Activated CD4-positive, alpha-beta T cell treated with anti-CD3 and anti-CD28 coated beads, Interleukin-2, amount 10 ng/mL, durations not matched to agents 7 days and 5 days (primary cell): ENCODE measurements at regions not wholly inside any gene's neighbourhood (a gene's known extent, or its start where the extent isn't known, plus 50 kb on each side); places are given as distances from the start of the nearest gene placed in this dataset.

Experiments
- CTCF ChIA-PET: fragments of 350-600 bp; sonication (Branson Sonifier 250); formaldehyde crosslinking; loops from one replicate; lab custom pipeline; 2021; ENCODE audit warnings: antibody characterized with exemption; lab: Charles Lee
- POLR2A ChIA-PET: fragments of 350-600 bp; sonication (Branson Sonifier 250); formaldehyde crosslinking; loops from one replicate; lab custom pipeline; 2021; ENCODE audit warnings: antibody characterized with exemption; lab: Charles Lee
- DNase-seq: peaks from one replicate; pipeline ENCODE4 v3.0.0-alpha.2; 2020
- H3K27ac Mint-ChIP-seq: one replicate; pipeline ENCODE4 v1.8.0; 2021; ENCODE audit warnings: mild to moderate bottlenecking, moderate library complexity, mixed read lengths
- H3K27me3 Mint-ChIP-seq: one replicate; pipeline ENCODE4 v1.8.0; 2021; ENCODE audit warnings: mixed read lengths
- H3K36me3 Mint-ChIP-seq: one replicate; pipeline ENCODE4 v1.8.0; 2021; ENCODE audit warnings: low read depth, mixed read lengths
- H3K4me1 Mint-ChIP-seq: one replicate; pipeline ENCODE4 v1.8.0; 2021; ENCODE audit warnings: mixed read lengths
- H3K4me3 Mint-ChIP-seq: one replicate; pipeline ENCODE4 v1.8.0; 2021; ENCODE audit warnings: mild to moderate bottlenecking, moderate library complexity, mixed read lengths
- H3K9me3 Mint-ChIP-seq: one replicate; pipeline ENCODE4 v1.8.0; 2021; ENCODE audit warnings: mixed read lengths

GRCh38 chr4:82201805-82202641 is 171.8 kb downstream of the HNRNPD start:
- H3K9me3 Mint-ChIP-seq, result no peaks in the 10 kb centered on the region
- no peaks in the 10 kb centered on the region for H3K36me3 Mint-ChIP-seq
- ChIA-PET CTCF (interaction anchor here (0.6 kb wide), 1 partner anchor 10 kb away, joined by 3 read pairs; no protein-coding TSS in a partner anchor), POLR2A (no interaction called here)
- H3K27ac Mint-ChIP-seq, result no peak overlapping the region
- H3K4me3 Mint-ChIP-seq, result no peak overlapping the region
- H3K27me3 Mint-ChIP-seq, result peaks cover 18% of the 10 kb centered on the region
- H3K4me1 Mint-ChIP-seq, result peaks cover 3% of the 10 kb centered on the region
- DNase-seq, result peak; percentile 62

GRCh38 chr4:82201303-82201702 is 172.5 kb downstream of the HNRNPD start:
- Mint-ChIP-seq H3K27ac (peak overlapping the region; percentile 52), H3K9me3 (no peaks in the 10 kb centered on the region), H3K36me3 (no peaks in the 10 kb centered on the region), H3K4me3 (no peak overlapping the region), H3K4me1 (peaks cover 3% of the 10 kb centered on the region), H3K27me3 (peaks cover 14% of the 10 kb centered on the region)
- ChIA-PET POLR2A (no interaction called here), CTCF (interaction anchor here (0.6 kb wide), 1 partner anchor 10 kb away, joined by 3 read pairs; no protein-coding TSS in a partner anchor)
- DNase-seq, result no peak

GRCh38 chr4:82200046-82200445 is 173.7 kb downstream of the HNRNPD start:
- H3K4me1 Mint-ChIP-seq, result peaks cover 3% of the 10 kb centered on the region
- H3K27ac Mint-ChIP-seq, result no peak overlapping the region
- POLR2A ChIA-PET, result no interaction called here
- no peak for DNase-seq
- H3K4me3 Mint-ChIP-seq, result no peak overlapping the region
- CTCF ChIA-PET, result no interaction called here
- H3K36me3 Mint-ChIP-seq, result no peaks in the 10 kb centered on the region
- no peaks in the 10 kb centered on the region for H3K9me3 Mint-ChIP-seq
- H3K27me3 Mint-ChIP-seq, result peaks cover 10% of the 10 kb centered on the region

GRCh38 chr4:82194329-82194728 is 179.5 kb downstream of the HNRNPD start:
- Mint-ChIP-seq H3K4me3 (no peak overlapping the region), H3K27me3 (no peaks in the 10 kb centered on the region), H3K36me3 (no peaks in the 10 kb centered on the region), H3K9me3 (no peaks in the 10 kb centered on the region), H3K4me1 (no peaks in the 10 kb centered on the region), H3K27ac (no peak overlapping the region)
- DNase-seq, result no peak
- POLR2A ChIA-PET, result no interaction called here
- CTCF ChIA-PET, result no interaction called here

GRCh38 chr4:82192017-82192673 is 181.6 kb downstream of the HNRNPD start:
- Mint-ChIP-seq H3K9me3 (peaks cover 5% of the 10 kb centered on the region), H3K27me3 (no peaks in the 10 kb centered on the region), H3K4me1 (no peaks in the 10 kb centered on the region), H3K4me3 (no peak overlapping the region), H3K36me3 (no peaks in the 10 kb centered on the region), H3K27ac (no peak overlapping the region)
- CTCF ChIA-PET, result no interaction called here
- DNase-seq, result no peak
- POLR2A ChIA-PET, result interaction anchor here (0.5 kb wide), 1 partner anchor 492 kb away, joined by 3 read pairs; no protein-coding TSS in a partner anchor

- ChIA-PET POLR2A (no interaction called here), CTCF (no interaction called here)
- H3K27me3 Mint-ChIP-seq, result no peaks in the 10 kb centered on the region
- H3K27ac Mint-ChIP-seq, result no peak overlapping the region
- no peak for DNase-seq
- no peak overlapping the region for H3K4me3 Mint-ChIP-seq
- H3K4me1 Mint-ChIP-seq, result no peaks in the 10 kb centered on the region
- no peaks in the 10 kb centered on the region for H3K36me3 Mint-ChIP-seq
- H3K9me3 Mint-ChIP-seq, result peaks cover 2% of the 10 kb centered on the region
Measured at GRCh38 chr4:82181789-82182188, 192.0 kb downstream of the HNRNPD start.

GRCh38 chr4:82172186-82172585 is 201.6 kb downstream of the HNRNPD start:
- DNase-seq, result no peak
- Mint-ChIP-seq H3K36me3 (no peaks in the 10 kb centered on the region), H3K4me3 (no peak overlapping the region), H3K4me1 (no peaks in the 10 kb centered on the region), H3K27me3 (no peaks in the 10 kb centered on the region), H3K27ac (no peak overlapping the region), H3K9me3 (peaks cover 2% of the 10 kb centered on the region)
- POLR2A ChIA-PET, result no interaction called here
- CTCF ChIA-PET, result interaction anchor here (1.1 kb wide), 1 partner anchor 34 kb away, joined by 3 read pairs; no protein-coding TSS in a partner anchor

GRCh38 chr4:82171531-82172155 is 202.1 kb downstream of the HNRNPD start:
- H3K4me1 Mint-ChIP-seq, result no peaks in the 10 kb centered on the region
- H3K36me3 Mint-ChIP-seq, result no peaks in the 10 kb centered on the region
- ChIA-PET POLR2A (no interaction called here), CTCF (no interaction called here)
- H3K27me3 Mint-ChIP-seq, result no peaks in the 10 kb centered on the region
- peaks cover 2% of the 10 kb centered on the region for H3K9me3 Mint-ChIP-seq
- no peak overlapping the region for H3K27ac Mint-ChIP-seq
- DNase-seq, result no peak
- no peak overlapping the region for H3K4me3 Mint-ChIP-seq

- ChIA-PET POLR2A (no interaction called here), CTCF (no interaction called here)
- peaks cover 3% of the 10 kb centered on the region for H3K4me1 Mint-ChIP-seq
- peaks cover 14% of the 10 kb centered on the region for H3K9me3 Mint-ChIP-seq
- no peak for DNase-seq
- no peaks in the 10 kb centered on the region for H3K27me3 Mint-ChIP-seq
- H3K27ac Mint-ChIP-seq, result no peak overlapping the region
- no peak overlapping the region for H3K4me3 Mint-ChIP-seq
- no peaks in the 10 kb centered on the region for H3K36me3 Mint-ChIP-seq
Measured at GRCh38 chr4:82149750-82150149, 224.0 kb downstream of the HNRNPD start.

- POLR2A ChIA-PET, result no interaction called here
- Mint-ChIP-seq H3K36me3 (no peaks in the 10 kb centered on the region), H3K27ac (no peak overlapping the region), H3K9me3 (no peaks in the 10 kb centered on the region), H3K4me3 (no peak overlapping the region), H3K4me1 (no peaks in the 10 kb centered on the region), H3K27me3 (no peaks in the 10 kb centered on the region)
- DNase-seq, result no peak
- CTCF ChIA-PET, result no interaction called here
Measured at GRCh38 chr4:82145850-82146249, 227.9 kb downstream of the HNRNPD start.

- CTCF ChIA-PET, result no interaction called here
- Mint-ChIP-seq H3K4me1 (peaks cover 24% of the 10 kb centered on the region), H3K27me3 (no peaks in the 10 kb centered on the region), H3K36me3 (peaks cover 5% of the 10 kb centered on the region), H3K4me3 (no peak overlapping the region), H3K27ac (no peak overlapping the region), H3K9me3 (peaks cover 14% of the 10 kb centered on the region)
- POLR2A ChIA-PET, result no interaction called here
- DNase-seq, result no peak
Measured at GRCh38 chr4:82140422-82140821, 233.4 kb downstream of the HNRNPD start.

GRCh38 chr4:82139287-82139686 is 234.5 kb downstream of the HNRNPD start:
- POLR2A ChIA-PET, result no interaction called here

GRCh38 chr4:82138374-82138773 is 235.4 kb downstream of the HNRNPD start:
- CTCF ChIA-PET, result interaction anchor here (0.6 to 1.0 kb wide), 3 partner anchors 13 to 251 kb away, joined by 3 read pairs; no protein-coding TSS in a partner anchor
- no peaks in the 10 kb centered on the region for H3K27me3 Mint-ChIP-seq
- DNase-seq, result no peak
- POLR2A ChIA-PET, result no interaction called here
- H3K27ac Mint-ChIP-seq, result no peak overlapping the region
- H3K9me3 Mint-ChIP-seq, result peaks cover 14% of the 10 kb centered on the region
- peaks cover 5% of the 10 kb centered on the region for H3K36me3 Mint-ChIP-seq
- H3K4me1 Mint-ChIP-seq, result peaks cover 28% of the 10 kb centered on the region
- no peak overlapping the region for H3K4me3 Mint-ChIP-seq

More at GRCh38 chr4:82139287-82139686, 234.5 kb downstream of the HNRNPD start:
- Mint-ChIP-seq H3K4me1 (peaks cover 28% of the 10 kb centered on the region), H3K27me3 (no peaks in the 10 kb centered on the region), H3K4me3 (no peak overlapping the region), H3K9me3 (peaks cover 14% of the 10 kb centered on the region), H3K36me3 (peaks cover 5% of the 10 kb centered on the region), H3K27ac (no peak overlapping the region)
- CTCF ChIA-PET, result interaction anchor here (1.0 kb wide), 2 partner anchors 12 to 252 kb away, joined by 3 read pairs; no protein-coding TSS in a partner anchor
- DNase-seq, result no peak
